ENCODE measurements at regions not wholly inside any gene's neighbourhood (a gene's known extent, or its start where the extent isn't known, plus 50 kb on each side); places are given as distances from the start of the nearest gene placed in this dataset.

GRCh38 chr12:131612092-131612755 is 98.7 kb upstream of the SFSWAP start:
- Mint-ChIP-seq H3K4me3 (no peak overlapping the region), H3K27me3 (peaks cover 1 to 3% of the 10 kb centered on the region in 2 donors), H3K36me3 (peaks cover 0 to 3% of the 10 kb centered on the region in 2 donors), H3K27ac (no peak overlapping the region), H3K4me1 (peaks cover 20 to 27% (median 24%) of the 10 kb centered on the region in 4 donors), H3K9me3 (no peaks in the 10 kb centered on the region)
- Histone ChIP-seq H3K4me1 (ENCODE audit: insufficient read depth, low read length) (peaks cover 24% of the 10 kb centered on the region), H3K27ac (ENCODE audit: low read depth, low read length) (no peak overlapping the region), H3K4me3 (ENCODE audit: low read length in 2 of 2) (no peak overlapping the region), H3K36me3 (ENCODE audit: insufficient read depth, low read length) (no peaks in the 10 kb centered on the region), H3K9me3 (ENCODE audit: control insufficient read depth in 1 of 2, low read length in 2 of 2) (no peaks in the 10 kb centered on the region), H3K27me3 (ENCODE audit: insufficient read depth, low read length) (no peaks in the 10 kb centered on the region)
- intact Hi-C loops (cut with micrococcal nuclease) = no loop called here
- ChIA-PET CTCF (ENCODE audit: partially characterized antibody) (no interaction called here), POLR2A (ENCODE audit: partially characterized antibody) (no interaction called here)
- no peak for DNase-seq

- peaks cover 10 to 18% (median 15%) of the 10 kb centered on the region in 4 donors for H3K4me1 Mint-ChIP-seq
- H3K36me3 ChIP-seq (ENCODE audit: insufficient read depth, low read length) = no peaks in the 10 kb centered on the region
- no peak overlapping the region for H3K27ac ChIP-seq (ENCODE audit: low read depth, low read length)
- H3K27me3 ChIP-seq (ENCODE audit: insufficient read depth, low read length) = no peaks in the 10 kb centered on the region
- no peak overlapping the region for H3K4me3 ChIP-seq (ENCODE audit: low read length in 2 of 2)
- DNase-seq = no peak
- H3K9me3 Mint-ChIP-seq = no peaks in the 10 kb centered on the region
- intact Hi-C loops (cut with micrococcal nuclease) = no loop called here
- peaks cover 1 to 3% of the 10 kb centered on the region in 2 donors for H3K27me3 Mint-ChIP-seq
- H3K4me3 Mint-ChIP-seq = no peak overlapping the region
- H3K9me3 ChIP-seq (ENCODE audit: control insufficient read depth in 1 of 2, low read length in 2 of 2) = no peaks in the 10 kb centered on the region
- ChIA-PET CTCF (ENCODE audit: partially characterized antibody) (no interaction called here), POLR2A (ENCODE audit: partially characterized antibody) (no interaction called here)
- H3K4me1 ChIP-seq (ENCODE audit: insufficient read depth, low read length) = peaks cover 15% of the 10 kb centered on the region
- peak overlapping the region in 1 of 7 donors; percentile 75 for H3K27ac Mint-ChIP-seq
- H3K36me3 Mint-ChIP-seq = no peaks in the 10 kb centered on the region
These were observed 97.7 kb upstream of the SFSWAP start for GRCh38 chr12:131613186-131613585.

GRCh38 chr12:131613678-131614077 is 97.2 kb upstream of the SFSWAP start:
- DNase-seq = no peak
- Mint-ChIP-seq H3K4me3 (no peak overlapping the region), H3K27ac (no peak overlapping the region), H3K36me3 (no peaks in the 10 kb centered on the region), H3K27me3 (peaks cover 1 to 5% of the 10 kb centered on the region in 2 donors), H3K9me3 (no peaks in the 10 kb centered on the region), H3K4me1 (peaks cover 9 to 13% (median 11%) of the 10 kb centered on the region in 4 donors)
- no peaks in the 10 kb centered on the region for H3K36me3 ChIP-seq (ENCODE audit: insufficient read depth, low read length)
- H3K4me1 ChIP-seq (ENCODE audit: insufficient read depth, low read length) = peaks cover 10% of the 10 kb centered on the region
- H3K9me3 ChIP-seq (ENCODE audit: control insufficient read depth in 1 of 2, low read length in 2 of 2) = no peaks in the 10 kb centered on the region
- no peak overlapping the region for H3K27ac ChIP-seq (ENCODE audit: low read depth, low read length)
- H3K27me3 ChIP-seq (ENCODE audit: insufficient read depth, low read length) = no peaks in the 10 kb centered on the region
- H3K4me3 ChIP-seq (ENCODE audit: low read length in 2 of 2) = no peak overlapping the region
- CTCF ChIA-PET (ENCODE audit: partially characterized antibody) = no interaction called here
- intact Hi-C loops (cut with micrococcal nuclease) = no loop called here
- POLR2A ChIA-PET (ENCODE audit: partially characterized antibody) = no interaction called here

GRCh38 chr12:131615326-131616042 is 95.4 kb upstream of the SFSWAP start:
- Histone ChIP-seq H3K27me3 (ENCODE audit: insufficient read depth, low read length) (peaks cover 3% of the 10 kb centered on the region), H3K4me1 (ENCODE audit: insufficient read depth, low read length) (no peaks in the 10 kb centered on the region), H3K27ac (ENCODE audit: low read depth, low read length) (no peak overlapping the region), H3K9me3 (ENCODE audit: control insufficient read depth in 1 of 2, low read length in 2 of 2) (no peaks in the 10 kb centered on the region), H3K4me3 (ENCODE audit: low read length in 2 of 2) (no peak overlapping the region), H3K36me3 (ENCODE audit: insufficient read depth, low read length) (no peaks in the 10 kb centered on the region)
- Mint-ChIP-seq H3K27ac (peak overlapping the region in 2 of 7 donors; percentile 6 to 13), H3K36me3 (no peaks in the 10 kb centered on the region), H3K27me3 (peaks cover 1 to 10% of the 10 kb centered on the region in 2 donors), H3K9me3 (peaks cover 0 to 1% (median 0%) of the 10 kb centered on the region in 8 donors), H3K4me1 (peaks cover 0 to 3% (median 0%) of the 10 kb centered on the region in 4 donors), H3K4me3 (no peak overlapping the region)
- ChIA-PET POLR2A (ENCODE audit: partially characterized antibody) (no interaction called here), CTCF (ENCODE audit: partially characterized antibody) (no interaction called here)
- no peak for DNase-seq
- intact Hi-C loops (cut with micrococcal nuclease) = no loop called here

- Histone ChIP-seq H3K36me3 (ENCODE audit: insufficient read depth, low read length) (no peaks in the 10 kb centered on the region), H3K27ac (ENCODE audit: low read depth, low read length) (no peak overlapping the region), H3K4me1 (ENCODE audit: insufficient read depth, low read length) (no peaks in the 10 kb centered on the region), H3K27me3 (ENCODE audit: insufficient read depth, low read length) (peaks cover 3% of the 10 kb centered on the region), H3K9me3 (ENCODE audit: control insufficient read depth in 1 of 2, low read length in 2 of 2) (no peaks in the 10 kb centered on the region), H3K4me3 (ENCODE audit: low read length in 2 of 2) (no peak overlapping the region)
- peaks cover 1 to 10% of the 10 kb centered on the region in 2 donors for H3K27me3 Mint-ChIP-seq
- H3K36me3 Mint-ChIP-seq = no peaks in the 10 kb centered on the region
- CTCF ChIA-PET (ENCODE audit: partially characterized antibody) = no interaction called here
- intact Hi-C loops (cut with micrococcal nuclease) = no loop called here
- no peak overlapping the region for H3K4me3 Mint-ChIP-seq
- peaks cover 0 to 3% (median 0%) of the 10 kb centered on the region in 4 donors for H3K4me1 Mint-ChIP-seq
- H3K27ac Mint-ChIP-seq = peak overlapping the region in 1 of 7 donors; percentile 8
- DNase-seq = no peak
- peaks cover 0 to 1% (median 0%) of the 10 kb centered on the region in 8 donors for H3K9me3 Mint-ChIP-seq
- POLR2A ChIA-PET (ENCODE audit: partially characterized antibody) = no interaction called here
These were observed 94.7 kb upstream of the SFSWAP start for GRCh38 chr12:131616043-131616700.

- Histone ChIP-seq H3K36me3 (ENCODE audit: insufficient read depth, low read length) (no peaks in the 10 kb centered on the region), H3K27me3 (ENCODE audit: insufficient read depth, low read length) (peaks cover 3% of the 10 kb centered on the region), H3K4me1 (ENCODE audit: insufficient read depth, low read length) (no peaks in the 10 kb centered on the region), H3K9me3 (ENCODE audit: control insufficient read depth in 1 of 2, low read length in 2 of 2) (no peaks in the 10 kb centered on the region), H3K4me3 (ENCODE audit: low read length in 2 of 2) (no peak overlapping the region), H3K27ac (ENCODE audit: low read depth, low read length) (no peak overlapping the region)
- Mint-ChIP-seq H3K4me3 (no peak overlapping the region), H3K27me3 (peaks cover 1 to 10% of the 10 kb centered on the region in 2 donors), H3K36me3 (no peaks in the 10 kb centered on the region), H3K27ac (peak overlapping the region in 1 of 7 donors; percentile 8), H3K4me1 (peaks cover 0 to 3% (median 0%) of the 10 kb centered on the region in 4 donors), H3K9me3 (peaks cover 0 to 1% (median 0%) of the 10 kb centered on the region in 8 donors)
- POLR2A ChIA-PET (ENCODE audit: partially characterized antibody) = no interaction called here
- DNase-seq = no peak
- intact Hi-C loops (cut with micrococcal nuclease) = no loop called here
- CTCF ChIA-PET (ENCODE audit: partially characterized antibody) = no interaction called here
These were observed 94.2 kb upstream of the SFSWAP start for GRCh38 chr12:131616738-131617137.

GRCh38 chr12:131617179-131617578 is 93.7 kb upstream of the SFSWAP start:
- POLR2A ChIA-PET (ENCODE audit: partially characterized antibody) = no interaction called here
- peaks cover 3% of the 10 kb centered on the region for H3K27me3 ChIP-seq (ENCODE audit: insufficient read depth, low read length)
- Mint-ChIP-seq H3K4me3 (no peak overlapping the region), H3K27ac (no peak overlapping the region), H3K27me3 (peaks cover 1 to 11% of the 10 kb centered on the region in 2 donors), H3K36me3 (no peaks in the 10 kb centered on the region), H3K9me3 (peaks cover 0 to 1% (median 0%) of the 10 kb centered on the region in 8 donors), H3K4me1 (peaks cover 0 to 3% (median 0%) of the 10 kb centered on the region in 4 donors)
- H3K9me3 ChIP-seq (ENCODE audit: control insufficient read depth in 1 of 2, low read length in 2 of 2) = no peaks in the 10 kb centered on the region
- intact Hi-C loops (cut with micrococcal nuclease) = no loop called here
- H3K4me1 ChIP-seq (ENCODE audit: insufficient read depth, low read length) = no peaks in the 10 kb centered on the region
- CTCF ChIA-PET (ENCODE audit: partially characterized antibody) = no interaction called here
- no peaks in the 10 kb centered on the region for H3K36me3 ChIP-seq (ENCODE audit: insufficient read depth, low read length)
- no peak for DNase-seq
- no peak overlapping the region for H3K27ac ChIP-seq (ENCODE audit: low read depth, low read length)
- H3K4me3 ChIP-seq (ENCODE audit: low read length in 2 of 2) = no peak overlapping the region

Data from CD4-positive, alpha-beta memory T cell (primary cell).